ENCODE measurements at regions not wholly inside any gene's neighbourhood (a gene's known extent, or its start where the extent isn't known, plus 50 kb on each side); places are given as distances from the start of the nearest gene placed in this dataset.

GRCh38 chr12:77559400-77560074 is 271.2 kb upstream of the NAV3 start:
- TF ChIP-seq ELK1 (IDR thresholded peaks at IDR 0.05; ENCODE audit: low read depth, low read length) (no peak), SMC3 (IDR thresholded peaks at IDR 0.05; ENCODE audit: borderline replicate concordance, low read length) (no peak), RCOR1 (conservative IDR thresholded peaks at IDR 0.05; ENCODE audit: low read depth, low read length) (no peak), ZBTB33 (IDR thresholded peaks at IDR 0.05) (no peak), CTCF (IDR thresholded peaks at IDR 0.05 in 2 of 3, conservative IDR thresholded peaks at IDR 0.05 in 1 of 3; ENCODE audit: control insufficient read depth in 2 of 3, extremely low read depth in 1 of 3, insufficient read depth in 1 of 3, low read depth in 3 of 3, low read length in 3 of 3) (no peak), YY1 (IDR thresholded peaks at IDR 0.05; ENCODE audit: low read depth, low read length) (no peak), SREBF2 (IDR thresholded peaks at IDR 0.05; ENCODE audit: low read length) (no peak), CBFB (IDR thresholded peaks at IDR 0.05; ENCODE audit: low read depth) (no peak), REST (IDR thresholded peaks at IDR 0.05; ENCODE audit: low read depth, low read length) (no peak), MYC (IDR thresholded peaks at IDR 0.05; ENCODE audit: insufficient read depth, insufficient read length, insufficient replicate concordance, low read length, severe bottlenecking) (no peak), EZH2 (IDR thresholded peaks at IDR 0.05; ENCODE audit: borderline replicate concordance, control insufficient read depth, low read depth, low read length) (no peak)

All from GM12878 (cell line).